HL-60 (cell line): ENCODE measurements at regions not wholly inside any gene's neighbourhood (a gene's known extent, or its start where the extent isn't known, plus 50 kb on each side); places are given as distances from the start of the nearest gene placed in this dataset.
"Not testable (repeated sequence)": the region's sequence is repeated elsewhere in the genome, so short reads cannot be mapped to it uniquely, and the experiment has no call there.

Experiments used
- DNase-seq, 2 experiments: peaks; one replicate each; pipeline ENCODE4 v3.0.0-alpha.2; 2010 to 2020; ENCODE audit warnings: low read depth in 1 of 2, low spot score in 1 of 2
- H3K27ac ChIP-seq: fragments of 250-450 bp; sonication (Bioruptor Pico); replicated peaks from 2 replicates; pipeline ENCODE4 v1.5.1; 2020; ENCODE audit warnings: mild to moderate bottlenecking, moderate library complexity
- H3K27me3 ChIP-seq: fragments of 250-450 bp; sonication (Bioruptor Pico); 2 replicates; pipeline ENCODE4 v1.5.1; 2021; ENCODE audit warnings: mild to moderate bottlenecking, moderate library complexity; ENCODE audit not compliant: insufficient read depth, poor library complexity, severe bottlenecking
- H3K4me3 ChIP-seq: replicated peaks from 2 replicates; pipeline ENCODE4 v1.5.1; 2011; ENCODE audit warnings: mild to moderate bottlenecking, control low read depth, low read length; ENCODE audit not compliant: insufficient read depth
- CTCF ChIP-seq: IDR thresholded peaks from one replicate; pipeline ENCODE4 v1.5.1; 2011; ENCODE audit warnings: low read length, control low read depth, inconsistent platforms; ENCODE audit not compliant: insufficient read depth
- GABPA ChIP-seq: IDR thresholded peaks from 2 replicates; pipeline ENCODE4 v1.6.1; 2012; ENCODE audit warnings: low read depth
- POLR2AphosphoS5 ChIP-seq: IDR thresholded peaks from 2 replicates; pipeline ENCODE4 v1.6.1; 2012; ENCODE audit warnings: low read depth
- SPI1 ChIP-seq: IDR thresholded peaks from 2 replicates; pipeline ENCODE4 v1.6.1; 2012; ENCODE audit warnings: low read depth, mild to moderate bottlenecking, borderline replicate concordance
- TF ChIP-seq, protein P1 (sequence below): IDR thresholded peaks from 2 replicates; pipeline ENCODE4 v1.6.1; 2012; ENCODE audit warnings: low read depth; ENCODE audit not compliant: insufficient replicate concordance

- TF ChIP-seq CTCF (no peak), SPI1 (no peak), GABPA (no peak), POLR2AphosphoS5 (no peak)
- TF ChIP-seq, protein P1, sequence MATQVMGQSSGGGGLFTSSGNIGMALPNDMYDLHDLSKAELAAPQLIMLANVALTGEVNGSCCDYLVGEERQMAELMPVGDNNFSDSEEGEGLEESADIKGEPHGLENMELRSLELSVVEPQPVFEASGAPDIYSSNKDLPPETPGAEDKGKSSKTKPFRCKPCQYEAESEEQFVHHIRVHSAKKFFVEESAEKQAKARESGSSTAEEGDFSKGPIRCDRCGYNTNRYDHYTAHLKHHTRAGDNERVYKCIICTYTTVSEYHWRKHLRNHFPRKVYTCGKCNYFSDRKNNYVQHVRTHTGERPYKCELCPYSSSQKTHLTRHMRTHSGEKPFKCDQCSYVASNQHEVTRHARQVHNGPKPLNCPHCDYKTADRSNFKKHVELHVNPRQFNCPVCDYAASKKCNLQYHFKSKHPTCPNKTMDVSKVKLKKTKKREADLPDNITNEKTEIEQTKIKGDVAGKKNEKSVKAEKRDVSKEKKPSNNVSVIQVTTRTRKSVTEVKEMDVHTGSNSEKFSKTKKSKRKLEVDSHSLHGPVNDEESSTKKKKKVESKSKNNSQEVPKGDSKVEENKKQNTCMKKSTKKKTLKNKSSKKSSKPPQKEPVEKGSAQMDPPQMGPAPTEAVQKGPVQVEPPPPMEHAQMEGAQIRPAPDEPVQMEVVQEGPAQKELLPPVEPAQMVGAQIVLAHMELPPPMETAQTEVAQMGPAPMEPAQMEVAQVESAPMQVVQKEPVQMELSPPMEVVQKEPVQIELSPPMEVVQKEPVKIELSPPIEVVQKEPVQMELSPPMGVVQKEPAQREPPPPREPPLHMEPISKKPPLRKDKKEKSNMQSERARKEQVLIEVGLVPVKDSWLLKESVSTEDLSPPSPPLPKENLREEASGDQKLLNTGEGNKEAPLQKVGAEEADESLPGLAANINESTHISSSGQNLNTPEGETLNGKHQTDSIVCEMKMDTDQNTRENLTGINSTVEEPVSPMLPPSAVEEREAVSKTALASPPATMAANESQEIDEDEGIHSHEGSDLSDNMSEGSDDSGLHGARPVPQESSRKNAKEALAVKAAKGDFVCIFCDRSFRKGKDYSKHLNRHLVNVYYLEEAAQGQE, result no peak
- Histone ChIP-seq H3K27me3 (no peaks in the 10 kb centered on the region), H3K27ac (no peak overlapping the region), H3K4me3 (no peak overlapping the region)
- DNase-seq, result no peak
Measured at GRCh38 chr5:91243852-91244251, 139.3 kb downstream of the ARRDC3 start.

DNA sequence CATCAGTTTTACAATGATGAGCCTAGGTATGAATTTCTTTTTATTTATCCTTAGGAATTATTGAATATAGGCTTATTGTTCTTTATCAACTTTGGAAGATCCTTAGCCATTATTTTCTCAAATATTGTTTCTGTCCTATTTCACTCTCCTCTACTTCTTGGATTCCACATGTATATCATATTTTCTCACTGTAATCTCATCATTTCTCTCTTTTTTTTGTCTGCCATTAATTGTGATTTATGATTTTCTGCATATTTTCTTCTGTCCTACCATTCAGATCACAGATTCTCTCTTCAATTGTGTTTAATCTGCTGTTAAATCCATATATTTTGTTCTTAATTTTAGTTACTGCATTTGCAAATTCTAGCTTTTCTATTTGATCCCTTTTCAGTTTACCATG is 139.8 kb downstream of the ARRDC3 start:
- Histone ChIP-seq H3K27ac (no peak overlapping the region), H3K27me3 (no peaks in the 10 kb centered on the region), H3K4me3 (no peak overlapping the region)
- no peak for TF ChIP-seq GABPA
- TF ChIP-seq POLR2AphosphoS5, result no peak
- TF ChIP-seq CTCF, result no peak
- no peak for TF ChIP-seq SPI1
- TF ChIP-seq, protein P1, result no peak
- no peak for DNase-seq

DNA sequence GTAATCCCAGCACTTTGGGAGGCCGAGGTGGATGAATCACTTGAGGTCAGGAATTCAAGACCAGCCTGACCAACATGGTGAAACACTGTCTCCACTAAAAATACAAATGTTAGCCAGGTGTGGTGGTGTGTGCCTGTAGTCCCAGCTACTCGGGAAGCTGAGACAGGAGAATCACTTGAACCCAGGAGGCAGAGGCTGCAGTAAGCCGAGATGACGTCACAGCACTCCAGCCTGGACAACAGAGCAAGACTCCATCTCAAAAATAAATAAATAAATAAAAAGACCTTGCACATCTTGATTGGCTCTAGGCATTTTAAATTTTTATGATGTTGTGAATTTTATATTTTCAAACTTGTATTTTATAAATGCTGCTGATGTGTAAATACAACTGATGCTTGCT is 141.7 kb downstream of the ARRDC3 start:
- DNase-seq, H3K27ac ChIP-seq, H3K4me3 ChIP-seq, H3K27me3 ChIP-seq: not testable (repeated sequence)

DNA sequence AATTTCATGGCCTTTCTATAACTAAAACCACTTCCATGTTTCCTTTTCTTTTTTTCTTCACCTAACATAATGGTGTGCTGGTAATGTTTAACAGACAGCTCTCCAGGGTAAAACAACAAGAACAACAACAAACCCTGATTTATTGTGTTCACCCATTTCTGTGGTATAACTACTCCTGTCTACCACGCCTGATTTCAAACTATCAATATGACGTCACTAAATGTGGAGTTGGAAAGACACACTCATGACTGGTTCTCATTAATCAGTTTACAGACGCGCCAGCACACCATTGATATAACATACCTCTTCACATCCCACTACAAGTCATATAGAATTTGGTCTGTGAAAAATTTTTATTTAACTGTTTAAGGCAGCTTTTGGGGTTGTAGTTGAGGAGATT is 142.9 kb downstream of the ARRDC3 start:
- DNase-seq, result no peak
- TF ChIP-seq CTCF (no peak), SPI1 (no peak), GABPA (no peak), POLR2AphosphoS5 (no peak)
- TF ChIP-seq, protein P1, result no peak
- no peaks in the 10 kb centered on the region for H3K27me3 ChIP-seq
- no peak overlapping the region for H3K27ac ChIP-seq
- no peak overlapping the region for H3K4me3 ChIP-seq
